SK-N-MC (cell line): ENCODE measurements at regions not wholly inside any gene's neighbourhood (a gene's known extent, or its start where the extent isn't known, plus 50 kb on each side); places are given as distances from the start of the nearest gene placed in this dataset.

ENCODE experiments used
- EZH2 ChIP-seq: fragments of 200-600 bp; sonication (generic); IDR thresholded peaks from one replicate; pipeline ENCODE4 v1.6.1; 2017; ENCODE audit warnings: antibody characterized with exemption
- FOXP2 ChIP-seq: optimal IDR thresholded peaks from 2 replicates; pipeline ENCODE3; 2011; ENCODE audit warnings: mild to moderate bottlenecking, moderate library complexity; ENCODE audit not compliant: insufficient read depth; ENCODE audit errors: extremely low read length, control extremely low read depth
- POLR2AphosphoS5 ChIP-seq: IDR thresholded peaks from 2 replicates; pipeline ENCODE4 v1.6.1; 2012; ENCODE audit warnings: mild to moderate bottlenecking, low read depth, low read length, borderline replicate concordance

DNA sequence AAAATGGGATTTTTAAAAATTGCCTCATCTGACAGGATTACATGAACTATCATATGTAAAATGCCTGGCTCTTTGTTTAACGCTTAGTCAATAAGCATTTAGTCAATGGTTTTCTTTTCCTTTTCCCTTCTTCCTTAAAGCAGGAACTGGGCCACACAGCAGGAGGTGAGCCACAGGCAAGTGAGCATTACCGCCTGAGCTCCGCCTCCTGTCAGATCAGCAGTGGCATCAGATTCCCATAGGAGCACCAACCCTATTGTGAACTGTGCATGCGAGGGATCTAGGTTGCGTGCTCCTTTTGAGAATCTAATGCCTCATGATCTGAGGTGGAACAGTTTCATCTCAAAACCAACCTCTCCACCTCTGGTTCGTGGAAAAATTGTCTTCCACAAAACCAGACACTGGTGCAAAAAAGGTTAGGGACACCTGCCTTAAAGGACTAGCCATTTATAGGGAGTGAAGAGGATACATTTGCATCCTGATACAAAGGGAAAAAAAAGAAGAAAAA, 306.1 kb downstream of the FBXW7 start:
- TF ChIP-seq POLR2AphosphoS5, result no peak
- TF ChIP-seq EZH2, result no peak
- TF ChIP-seq FOXP2, result no peak
